ENCODE measurements at regions not wholly inside any gene's neighbourhood (a gene's known extent, or its start where the extent isn't known, plus 50 kb on each side); places are given as distances from the start of the nearest gene placed in this dataset.

GRCh38 chr4:111282035-111282434 is 659.2 kb upstream of the PITX2 start:
- no peaks in the 10 kb centered on the region for H3K27me3 ChIP-seq
- no peak overlapping the region for H3K27ac ChIP-seq
- intact Hi-C loops (cut with DNase I), result loop anchor here (5.0 kb wide), 1 partner anchor 650 kb away; no protein-coding TSS in a partner anchor
- H3K36me3 ChIP-seq, result no peaks in the 10 kb centered on the region
- TF ChIP-seq, protein P1, sequence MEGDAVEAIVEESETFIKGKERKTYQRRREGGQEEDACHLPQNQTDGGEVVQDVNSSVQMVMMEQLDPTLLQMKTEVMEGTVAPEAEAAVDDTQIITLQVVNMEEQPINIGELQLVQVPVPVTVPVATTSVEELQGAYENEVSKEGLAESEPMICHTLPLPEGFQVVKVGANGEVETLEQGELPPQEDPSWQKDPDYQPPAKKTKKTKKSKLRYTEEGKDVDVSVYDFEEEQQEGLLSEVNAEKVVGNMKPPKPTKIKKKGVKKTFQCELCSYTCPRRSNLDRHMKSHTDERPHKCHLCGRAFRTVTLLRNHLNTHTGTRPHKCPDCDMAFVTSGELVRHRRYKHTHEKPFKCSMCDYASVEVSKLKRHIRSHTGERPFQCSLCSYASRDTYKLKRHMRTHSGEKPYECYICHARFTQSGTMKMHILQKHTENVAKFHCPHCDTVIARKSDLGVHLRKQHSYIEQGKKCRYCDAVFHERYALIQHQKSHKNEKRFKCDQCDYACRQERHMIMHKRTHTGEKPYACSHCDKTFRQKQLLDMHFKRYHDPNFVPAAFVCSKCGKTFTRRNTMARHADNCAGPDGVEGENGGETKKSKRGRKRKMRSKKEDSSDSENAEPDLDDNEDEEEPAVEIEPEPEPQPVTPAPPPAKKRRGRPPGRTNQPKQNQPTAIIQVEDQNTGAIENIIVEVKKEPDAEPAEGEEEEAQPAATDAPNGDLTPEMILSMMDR (IDR thresholded peaks at IDR 0.05), result no peak
- no peaks in the 10 kb centered on the region for H3K9me3 ChIP-seq
- H3K4me3 ChIP-seq, result no peak overlapping the region
- no peak for DNase-seq (ENCODE audit: low spot score in 2 of 2)
- no peaks in the 10 kb centered on the region for H3K4me1 ChIP-seq

DNA sequence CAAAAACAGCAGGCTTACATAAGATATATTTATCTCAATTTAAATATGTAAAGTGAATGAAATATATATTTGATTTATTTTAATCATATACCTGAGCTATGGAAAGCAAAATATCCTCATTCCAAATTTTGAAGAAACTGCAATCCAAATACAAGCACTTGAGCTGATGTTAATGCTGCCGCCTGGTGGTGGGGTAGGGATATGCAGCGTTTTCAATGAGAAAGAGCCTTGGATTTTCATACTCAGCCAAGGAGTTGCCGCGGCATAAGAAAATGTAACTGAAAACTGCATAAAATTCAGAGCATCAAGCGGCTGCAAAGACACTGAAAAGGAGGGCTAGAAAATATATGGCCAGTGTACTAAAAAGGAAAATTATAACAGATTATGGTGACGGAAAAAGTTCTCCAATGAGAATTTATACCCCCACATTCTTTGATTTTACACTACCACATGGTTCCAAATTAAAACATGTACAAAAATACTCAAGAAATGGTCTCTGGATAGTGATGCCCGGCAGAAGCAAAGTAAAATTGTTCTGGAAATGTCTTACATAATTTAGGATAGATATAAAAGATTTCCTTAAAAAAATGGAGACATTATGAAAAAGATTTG is 660.3 kb upstream of the PITX2 start:
- TF ChIP-seq, protein P1 (IDR thresholded peaks at IDR 0.05), result peak in 2 of 3 experiments; percentile 47 to 66
- no peaks in the 10 kb centered on the region for H3K9me3 ChIP-seq
- no peak overlapping the region for H3K27ac ChIP-seq
- DNase-seq (ENCODE audit: low spot score in 2 of 2), result peak in 1 of 2 donors; percentile 63
- H3K4me3 ChIP-seq, result no peak overlapping the region
- intact Hi-C loops (cut with DNase I), result loop anchor here (5.0 kb wide), 1 partner anchor 651 kb away; no protein-coding TSS in a partner anchor
- no peaks in the 10 kb centered on the region for H3K27me3 ChIP-seq
- no peaks in the 10 kb centered on the region for H3K36me3 ChIP-seq
- H3K4me1 ChIP-seq, result no peaks in the 10 kb centered on the region

- no peak overlapping the region for H3K27ac ChIP-seq
- TF ChIP-seq, protein P1 (IDR thresholded peaks at IDR 0.05), result no peak
- no peak overlapping the region for H3K4me3 ChIP-seq
- H3K27me3 ChIP-seq, result no peaks in the 10 kb centered on the region
- no peaks in the 10 kb centered on the region for H3K36me3 ChIP-seq
- no peak for DNase-seq (ENCODE audit: low spot score in 2 of 2)
- H3K9me3 ChIP-seq, result no peaks in the 10 kb centered on the region
- intact Hi-C loops (cut with DNase I), result no loop called here
- H3K4me1 ChIP-seq, result no peaks in the 10 kb centered on the region
Measured at GRCh38 chr4:111296466-111296865, 673.6 kb upstream of the PITX2 start.

DNA sequence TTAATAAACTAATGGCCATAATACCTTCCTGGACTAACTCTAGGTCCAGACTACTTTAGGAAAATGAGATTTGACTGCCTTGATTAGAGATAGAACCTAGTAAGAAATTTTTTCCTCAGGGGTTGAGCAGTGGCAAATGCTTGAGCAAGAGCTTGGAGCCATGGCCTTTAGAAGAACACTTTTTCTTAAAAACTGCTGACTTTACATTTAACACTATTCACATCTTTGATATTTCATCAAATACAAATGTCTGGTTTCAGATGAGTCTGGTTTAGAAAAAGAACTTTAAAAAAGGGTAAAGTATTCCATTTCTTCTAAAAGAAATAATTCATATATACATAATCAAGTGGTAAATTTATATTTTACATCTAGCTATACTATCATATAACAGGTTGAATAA is 680.9 kb upstream of the PITX2 start:
- intact Hi-C loops (cut with DNase I), result no loop called here
- Histone ChIP-seq H3K36me3 (no peaks in the 10 kb centered on the region), H3K4me1 (no peaks in the 10 kb centered on the region), H3K27ac (no peak overlapping the region), H3K9me3 (peaks cover 0 to 4% of the 10 kb centered on the region in 2 donors), H3K27me3 (no peaks in the 10 kb centered on the region), H3K4me3 (no peak overlapping the region)
- DNase-seq (ENCODE audit: low spot score in 2 of 2), result no peak
- TF ChIP-seq, protein P1 (IDR thresholded peaks at IDR 0.05), result no peak

- intact Hi-C loops (cut with DNase I), result no loop called here
- no peaks in the 10 kb centered on the region for H3K4me1 ChIP-seq
- H3K36me3 ChIP-seq, result no peaks in the 10 kb centered on the region
- H3K9me3 ChIP-seq, result no peaks in the 10 kb centered on the region
- no peaks in the 10 kb centered on the region for H3K27me3 ChIP-seq
- no peak for DNase-seq (ENCODE audit: low spot score in 2 of 2)
- TF ChIP-seq, protein P1 (IDR thresholded peaks at IDR 0.05), result no peak
- H3K27ac ChIP-seq, result no peak overlapping the region
- H3K4me3 ChIP-seq, result peak overlapping the region in 1 of 2 donors; percentile 19
Measured at GRCh38 chr4:111323496-111323895, 700.6 kb upstream of the PITX2 start.
